ENCODE measurements at regions not wholly inside any gene's neighbourhood (a gene's known extent, or its start where the extent isn't known, plus 50 kb on each side); places are given as distances from the start of the nearest gene placed in this dataset.

DNA sequence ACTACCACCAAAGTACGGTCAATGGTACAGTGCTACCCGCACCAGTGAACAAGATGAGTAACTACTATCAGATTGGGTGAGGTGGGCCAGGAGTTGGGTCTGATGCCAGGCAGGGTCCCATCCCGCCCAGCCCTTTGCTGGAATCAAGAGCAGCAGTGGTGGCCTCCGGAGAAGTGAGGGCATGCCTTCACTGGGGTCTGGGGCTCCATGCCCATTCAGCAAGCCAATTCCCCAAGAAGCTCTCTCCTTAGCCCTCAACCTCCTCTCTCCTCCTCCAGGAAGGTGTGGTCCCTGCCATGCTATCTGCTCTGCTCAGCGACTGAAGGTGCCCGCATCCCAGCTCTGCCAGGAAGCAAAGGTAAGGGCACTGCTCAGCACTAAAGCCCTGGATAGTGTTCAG is 62.7 kb upstream of the CPLX2 start:
- TF ChIP-seq, protein P1, sequence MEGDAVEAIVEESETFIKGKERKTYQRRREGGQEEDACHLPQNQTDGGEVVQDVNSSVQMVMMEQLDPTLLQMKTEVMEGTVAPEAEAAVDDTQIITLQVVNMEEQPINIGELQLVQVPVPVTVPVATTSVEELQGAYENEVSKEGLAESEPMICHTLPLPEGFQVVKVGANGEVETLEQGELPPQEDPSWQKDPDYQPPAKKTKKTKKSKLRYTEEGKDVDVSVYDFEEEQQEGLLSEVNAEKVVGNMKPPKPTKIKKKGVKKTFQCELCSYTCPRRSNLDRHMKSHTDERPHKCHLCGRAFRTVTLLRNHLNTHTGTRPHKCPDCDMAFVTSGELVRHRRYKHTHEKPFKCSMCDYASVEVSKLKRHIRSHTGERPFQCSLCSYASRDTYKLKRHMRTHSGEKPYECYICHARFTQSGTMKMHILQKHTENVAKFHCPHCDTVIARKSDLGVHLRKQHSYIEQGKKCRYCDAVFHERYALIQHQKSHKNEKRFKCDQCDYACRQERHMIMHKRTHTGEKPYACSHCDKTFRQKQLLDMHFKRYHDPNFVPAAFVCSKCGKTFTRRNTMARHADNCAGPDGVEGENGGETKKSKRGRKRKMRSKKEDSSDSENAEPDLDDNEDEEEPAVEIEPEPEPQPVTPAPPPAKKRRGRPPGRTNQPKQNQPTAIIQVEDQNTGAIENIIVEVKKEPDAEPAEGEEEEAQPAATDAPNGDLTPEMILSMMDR (IDR thresholded peaks at IDR 0.05; ENCODE audit: extremely low read depth, missing control alignments): no peak
- DNase-seq (ENCODE audit: low spot score): no peak

DNA sequence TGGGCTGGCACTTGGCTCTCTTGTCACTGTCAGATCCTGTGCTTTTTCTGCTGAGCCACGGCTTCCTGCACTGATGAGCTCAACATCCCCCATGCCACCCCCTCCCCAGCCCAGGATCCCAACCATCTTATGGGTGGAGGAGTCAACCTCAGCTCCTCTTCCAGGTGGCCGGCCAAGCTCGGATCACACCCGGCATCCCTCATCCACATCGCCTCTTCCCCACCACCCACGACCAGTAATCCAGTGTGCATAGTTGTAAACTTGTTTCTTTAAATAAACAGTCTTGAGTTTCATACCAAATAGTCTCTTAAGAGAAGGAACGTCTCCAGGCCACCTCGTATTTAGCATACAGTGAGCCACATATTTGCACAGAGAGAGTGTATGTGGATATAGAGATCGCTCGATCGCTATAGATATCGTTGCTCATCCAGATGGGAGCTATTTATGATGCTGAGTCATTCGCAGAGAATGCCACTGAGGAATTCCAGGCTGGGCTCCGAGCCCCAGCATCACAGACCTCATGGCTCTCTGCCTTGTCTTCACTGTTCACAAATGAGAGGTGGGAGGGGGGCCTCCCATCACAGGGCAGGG is 61.8 kb upstream of the CPLX2 start:
- DNase-seq (ENCODE audit: low spot score): no peak

DNA sequence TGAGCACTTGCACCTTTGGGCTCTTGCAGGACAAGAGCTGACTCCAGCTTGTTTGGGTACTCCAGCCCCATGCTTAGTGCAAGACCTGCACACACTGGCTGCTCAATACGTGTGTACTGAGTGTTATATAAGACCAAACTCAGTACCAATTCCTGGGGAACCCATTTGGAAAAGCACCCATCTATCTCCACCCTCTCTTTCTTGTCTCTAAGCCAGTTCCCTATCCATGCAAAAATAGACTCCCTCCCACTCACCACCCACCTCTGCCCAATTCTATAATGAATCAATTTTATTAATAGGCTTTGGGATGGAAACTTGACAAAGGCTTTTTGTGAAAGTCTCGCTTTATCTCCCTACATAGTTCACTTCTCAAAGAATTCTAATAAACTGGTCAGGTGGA is 60.9 kb upstream of the CPLX2 start:
- TF ChIP-seq, protein P1 (IDR thresholded peaks at IDR 0.05; ENCODE audit: extremely low read depth, missing control alignments): no peak
- DNase-seq (ENCODE audit: low spot score): no peak

More for the DNA sequence above, 61.8 kb upstream of the CPLX2 start:
- TF ChIP-seq, protein P1 (IDR thresholded peaks at IDR 0.05; ENCODE audit: extremely low read depth, missing control alignments): no peak

DNA sequence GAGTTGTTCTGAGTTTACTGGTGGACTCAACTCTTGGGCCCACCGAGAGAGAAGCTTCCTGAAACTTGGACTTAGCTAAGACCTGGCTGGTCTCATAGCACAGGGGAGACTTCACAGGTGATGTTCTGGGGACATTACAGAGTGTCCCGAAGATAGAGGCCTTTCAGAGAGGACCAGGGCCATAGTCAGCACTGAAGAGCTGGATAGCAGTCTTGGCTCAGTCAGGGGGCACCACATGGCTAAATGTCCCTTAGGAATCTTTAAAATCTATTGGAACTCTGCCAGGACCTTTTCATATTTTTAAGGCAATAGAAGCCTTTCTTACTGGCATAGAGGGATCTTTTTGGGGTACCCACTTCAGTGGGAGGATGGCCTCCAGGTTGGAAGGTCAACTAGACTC is 59.8 kb upstream of the CPLX2 start:
- no peak for DNase-seq (ENCODE audit: low spot score)
- TF ChIP-seq, protein P1 (IDR thresholded peaks at IDR 0.05; ENCODE audit: extremely low read depth, missing control alignments): no peak

DNA sequence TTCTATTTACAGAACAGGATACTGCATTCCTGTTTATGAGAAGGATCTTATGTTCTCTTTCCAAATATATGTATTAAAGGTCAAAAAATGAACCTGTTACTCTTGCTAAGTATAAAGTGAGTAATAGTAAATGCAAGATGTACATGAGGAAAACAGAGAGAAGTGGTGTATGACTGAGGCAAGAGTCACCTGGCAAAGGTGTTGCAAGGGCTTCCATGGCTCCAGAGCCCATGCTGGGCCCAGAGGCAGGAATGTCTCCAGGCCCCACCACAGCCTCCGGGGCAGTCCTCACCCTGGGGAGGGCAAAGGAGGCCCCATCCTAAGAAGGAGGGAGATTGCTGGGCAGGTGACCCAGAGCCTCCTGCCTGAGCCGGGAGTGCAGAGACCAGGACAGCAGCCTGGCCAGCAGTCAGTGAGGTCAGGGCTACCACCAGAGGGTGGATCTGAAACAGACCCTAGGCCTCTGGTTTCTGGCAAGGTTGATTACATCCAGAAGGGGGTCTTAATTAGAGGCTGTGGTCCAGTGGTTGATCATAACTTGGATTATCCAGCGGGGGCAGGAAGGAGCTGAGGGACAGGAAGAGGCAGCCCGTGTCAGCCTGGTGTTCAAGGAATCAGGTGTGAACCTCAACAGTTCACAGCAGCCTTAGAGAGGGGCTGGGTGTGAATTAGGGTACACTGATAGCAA is 57.3 kb upstream of the CPLX2 start:
- DNase-seq (ENCODE audit: low spot score): no peak
- TF ChIP-seq, protein P1 (IDR thresholded peaks at IDR 0.05; ENCODE audit: extremely low read depth, missing control alignments): no peak

DNA sequence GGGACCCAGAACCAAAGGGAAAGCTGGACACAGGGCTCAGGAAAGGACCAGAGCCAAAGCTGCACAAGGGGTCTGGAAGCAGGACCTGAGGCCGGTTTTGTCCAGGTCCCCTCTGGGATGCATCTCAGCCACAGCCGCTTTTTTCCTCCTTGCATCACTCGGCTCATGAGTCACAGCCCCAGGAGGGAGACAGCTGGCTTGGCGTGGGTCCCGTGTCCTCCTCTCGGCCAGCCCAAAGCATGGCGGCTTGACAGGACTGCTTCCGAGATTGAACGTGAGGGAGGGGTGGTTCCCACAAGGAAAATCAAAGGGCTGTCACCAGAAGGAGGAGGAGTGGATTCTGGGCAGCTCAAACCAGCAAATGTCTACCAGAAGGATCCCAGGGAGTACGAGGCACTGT is 56.7 kb upstream of the CPLX2 start:
- TF ChIP-seq, protein P1 (IDR thresholded peaks at IDR 0.05; ENCODE audit: extremely low read depth, missing control alignments): no peak
- DNase-seq (ENCODE audit: low spot score): no peak

DNA sequence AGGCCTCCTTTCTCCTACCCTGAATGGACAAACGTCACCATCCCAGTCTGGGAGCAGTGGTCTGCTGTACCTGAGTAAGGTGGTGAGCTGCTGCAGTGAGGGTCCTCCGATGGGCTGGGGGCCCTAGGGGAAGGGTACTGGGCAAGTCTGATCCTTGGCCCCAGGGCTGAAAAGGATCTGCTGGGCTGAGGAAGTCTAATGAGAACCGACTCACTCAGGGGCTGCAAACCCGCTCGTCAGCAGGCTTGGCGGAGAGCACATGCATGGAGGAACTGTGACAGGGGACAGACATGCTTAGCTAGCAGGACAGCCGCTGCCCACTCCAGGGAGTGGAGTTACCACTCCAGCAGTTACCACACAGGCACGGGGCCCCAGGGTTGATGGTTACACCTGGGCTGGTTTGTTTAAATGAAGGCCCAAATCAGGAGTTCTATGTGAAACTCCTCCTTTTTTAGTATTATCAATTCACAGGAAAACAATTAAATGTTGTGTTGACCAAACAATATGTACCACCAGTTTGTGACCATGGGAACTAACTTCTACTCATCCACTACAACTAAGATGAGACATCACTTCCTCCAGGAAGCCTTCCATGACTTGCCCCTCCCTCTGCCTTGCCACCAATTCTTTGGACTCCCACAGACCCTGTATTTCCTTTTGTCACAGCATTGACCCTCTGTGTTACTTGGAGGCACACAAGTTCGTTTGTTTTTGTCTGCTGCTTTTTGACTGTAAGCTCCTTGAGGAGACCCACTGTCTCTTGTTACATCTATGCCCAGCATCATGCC is 56.1 kb upstream of the CPLX2 start:
- no peak for DNase-seq (ENCODE audit: low spot score)
- TF ChIP-seq, protein P1 (IDR thresholded peaks at IDR 0.05; ENCODE audit: extremely low read depth, missing control alignments): no peak
